ENCODE measurements at regions not wholly inside any gene's neighbourhood (a gene's known extent, or its start where the extent isn't known, plus 50 kb on each side); places are given as distances from the start of the nearest gene placed in this dataset.

- TF ChIP-seq CTCF (IDR thresholded peaks at IDR 0.05) (no peak), EZH2 (IDR thresholded peaks at IDR 0.05; ENCODE audit: borderline replicate concordance, insufficient read depth, low read depth, low read length, poor library complexity, severe bottlenecking) (no peak)
Measured at GRCh38 chr6:148620579-148621298, 126.1 kb upstream of the UST start.

All from B cell (primary cell).